Uterus (tissue), 2 donors: ENCODE measurements at regions not wholly inside any gene's neighbourhood (a gene's known extent, or its start where the extent isn't known, plus 50 kb on each side); places are given as distances from the start of the nearest gene placed in this dataset.

Experiments
- CTCF ChIP-seq, 4 experiments: fragments of 200-600 bp in 2 of 4; fragments of 450-650 bp in 2 of 4; sonication (generic) in 2 of 4; IDR thresholded peaks; one replicate each; pipeline ENCODE4 v1.5.1; 2016 to 2019; ENCODE audit warnings: antibody characterized with exemption in 4 of 4, mild to moderate bottlenecking in 2 of 4, moderate library complexity in 1 of 4
- POLR2A ChIP-seq, 2 donors: fragments of 450-650 bp; IDR thresholded peaks; one replicate each; pipeline ENCODE4 v1.6.1; 2016; ENCODE audit warnings: antibody characterized with exemption in 2 of 2, mild to moderate bottlenecking in 1 of 2, moderate library complexity in 1 of 2

GRCh38 chr6:4592026-4592425, 184.2 kb upstream of the CDYL start:
- TF ChIP-seq CTCF (IDR thresholded peaks at IDR 0.05) (no peak), POLR2A (IDR thresholded peaks at IDR 0.05) (no peak)
